Left colon (tissue), 2 donors: ENCODE measurements at regions not wholly inside any gene's neighbourhood (a gene's known extent, or its start where the extent isn't known, plus 50 kb on each side); places are given as distances from the start of the nearest gene placed in this dataset.
A peak's percentile ranks its signal among the peaks of the same experiment; 100 is the strongest.

Experiments
- ATAC-seq: fragments of 200-7000 bp; cut with Tn5 transposase; one replicate; pipeline ENCODE4 v1.9.1; 2020; ENCODE audit warnings: mild to moderate bottlenecking, moderate library complexity
- DNase-seq, 2 donors: peaks; one replicate each; pipeline ENCODE4 v3.0.0-alpha.2; 2020
- intact Hi-C, 2 donors: fragments of 100-400 bp; cut with DNase I in 1 of 2; cut with micrococcal nuclease in 1 of 2; formaldehyde crosslinking; loops; one replicate each; pipeline versions ENCODE4 v1.11.2 to v1.14.0; 2022; cut with DNase I, micrococcal nuclease
- donor health status: DM: no; HTN: no; CAD: no.
- donor health status: DM: yes; HTN: yes; CAD: no.

DNA sequence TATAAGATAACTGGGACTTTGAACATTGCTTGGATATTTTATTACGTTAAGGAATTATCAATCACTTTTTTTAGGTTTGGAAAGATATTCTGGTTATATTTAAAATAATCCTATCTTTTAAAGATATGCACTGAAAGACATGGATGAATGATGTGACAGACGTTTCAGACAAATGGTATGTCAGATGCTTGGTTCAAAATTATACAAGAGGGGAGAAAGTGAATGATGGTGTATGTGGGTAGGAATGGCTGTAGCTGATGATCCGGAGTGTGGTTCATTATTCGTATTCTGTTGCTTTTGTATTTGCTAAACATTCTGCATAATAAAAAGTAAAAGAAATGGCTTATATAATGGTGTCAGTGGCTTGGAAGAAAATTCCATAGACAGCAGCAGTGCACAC, 51.0 kb upstream of the SNRPB2 start:
- no peak for ATAC-seq
- DNase-seq: no peak
- intact Hi-C loops: no loop called here

DNA sequence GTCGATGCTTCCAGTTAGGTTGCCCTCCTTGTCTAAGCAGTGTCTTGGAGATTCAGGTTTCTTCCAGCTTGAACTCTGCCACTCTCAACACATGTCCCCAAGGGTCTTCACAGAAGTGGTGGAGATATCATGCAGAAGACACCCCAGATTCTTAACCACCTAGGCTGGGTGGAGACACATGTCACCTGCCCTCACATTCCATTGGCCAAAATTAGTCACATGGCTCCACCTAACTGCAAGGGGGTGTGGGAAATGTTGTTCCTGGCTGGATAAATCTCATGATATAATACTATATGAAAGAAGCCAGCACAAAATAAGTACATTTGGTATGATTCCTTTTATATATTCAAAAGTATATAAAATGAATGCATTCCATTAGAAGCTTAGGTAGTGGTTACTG, 52.9 kb upstream of the SNRPB2 start:
- no peak for ATAC-seq
- intact Hi-C loops: no loop called here
- no peak for DNase-seq

DNA sequence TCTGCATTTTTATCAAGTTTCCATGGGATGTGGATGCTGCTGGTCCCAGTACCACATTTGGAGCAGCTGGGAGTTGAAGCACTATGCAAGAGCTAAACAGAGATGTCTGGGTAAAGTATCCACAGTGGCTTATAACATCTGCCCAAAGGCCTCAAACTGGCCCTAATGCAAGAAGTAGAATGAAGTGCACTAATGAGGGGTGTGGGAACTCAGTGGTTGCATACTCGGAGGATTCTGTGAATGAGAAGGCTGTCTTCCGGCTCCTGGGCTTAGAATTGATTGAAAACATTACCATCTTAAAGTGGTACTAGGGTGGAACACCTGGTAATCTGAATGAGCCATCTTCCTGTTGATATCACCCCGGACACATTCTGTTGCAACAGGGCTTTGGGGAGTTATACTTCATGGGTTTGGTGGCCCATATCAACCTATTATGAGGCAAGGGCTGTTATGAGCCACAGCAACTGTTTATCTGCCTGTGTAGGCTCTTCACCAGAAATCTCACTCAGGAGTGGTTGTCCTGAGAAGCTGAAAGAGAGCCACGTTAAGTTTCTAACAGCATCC, 54.7 kb upstream of the SNRPB2 start:
- no peak for ATAC-seq
- intact Hi-C loops: no loop called here
- DNase-seq: no peak

DNA sequence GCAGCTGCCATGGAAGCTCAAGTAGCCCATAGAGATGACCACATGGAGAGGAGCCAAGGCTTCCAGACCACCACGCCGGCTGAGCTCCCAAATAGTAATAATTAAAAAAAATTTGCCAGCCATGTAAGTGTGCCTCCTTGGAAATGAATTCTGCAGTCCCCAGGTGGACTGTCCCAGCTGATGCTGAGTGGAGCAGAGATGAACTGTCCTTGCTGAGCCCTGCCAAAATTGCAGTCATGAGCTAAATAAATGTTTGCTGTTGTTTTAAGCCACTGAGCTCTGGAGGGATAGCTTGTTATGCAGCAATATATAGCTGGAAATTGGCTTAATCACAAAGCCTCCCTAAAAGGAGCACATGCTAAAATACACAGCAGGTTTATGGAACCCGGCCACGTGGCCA, 55.6 kb upstream of the SNRPB2 start:
- ATAC-seq: no peak
- DNase-seq: no peak
- intact Hi-C loops: no loop called here

DNA sequence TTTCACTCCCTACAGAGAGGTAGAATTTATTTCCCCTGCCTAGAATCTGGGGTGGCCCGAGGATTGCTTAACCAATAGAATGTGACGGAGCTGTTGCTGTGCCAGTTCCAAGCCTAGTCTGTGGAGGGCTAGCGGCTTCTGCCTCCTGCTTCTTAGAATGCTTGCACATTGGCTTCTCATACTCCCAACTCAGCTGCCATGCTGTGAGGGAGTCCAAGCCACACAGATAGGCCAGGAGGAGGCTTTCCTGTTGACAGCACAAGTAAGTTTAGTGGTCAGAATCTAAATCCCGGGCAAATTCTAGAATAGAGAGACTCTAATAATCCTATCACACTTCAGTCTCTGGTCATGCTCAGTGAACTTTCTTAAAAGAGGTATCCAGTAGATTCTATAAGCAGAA, 57.5 kb upstream of the SNRPB2 start:
- DNase-seq (no peak), ATAC-seq (no peak)
- intact Hi-C loops: no loop called here

DNA sequence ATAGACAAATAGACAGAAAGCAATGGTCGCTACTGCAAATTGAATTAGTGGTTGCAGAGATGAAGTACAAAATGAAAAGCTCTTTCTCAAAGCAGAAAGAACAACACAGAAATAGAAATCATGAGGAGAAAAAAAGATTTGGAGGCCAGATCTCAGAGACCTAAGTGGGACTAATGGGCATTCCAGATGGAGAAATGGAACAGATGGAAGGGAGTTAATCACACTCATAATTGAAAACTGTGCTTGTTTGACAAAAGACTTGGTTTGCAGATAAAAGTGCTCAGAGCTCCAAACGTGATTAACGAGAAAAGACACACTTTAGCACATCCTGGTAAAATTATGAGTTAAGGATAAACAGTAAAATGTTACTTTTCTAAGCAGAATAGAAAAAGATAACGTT, 58.1 kb upstream of the SNRPB2 start:
- DNase-seq: no peak
- intact Hi-C loops: no loop called here
- ATAC-seq: no peak

DNA sequence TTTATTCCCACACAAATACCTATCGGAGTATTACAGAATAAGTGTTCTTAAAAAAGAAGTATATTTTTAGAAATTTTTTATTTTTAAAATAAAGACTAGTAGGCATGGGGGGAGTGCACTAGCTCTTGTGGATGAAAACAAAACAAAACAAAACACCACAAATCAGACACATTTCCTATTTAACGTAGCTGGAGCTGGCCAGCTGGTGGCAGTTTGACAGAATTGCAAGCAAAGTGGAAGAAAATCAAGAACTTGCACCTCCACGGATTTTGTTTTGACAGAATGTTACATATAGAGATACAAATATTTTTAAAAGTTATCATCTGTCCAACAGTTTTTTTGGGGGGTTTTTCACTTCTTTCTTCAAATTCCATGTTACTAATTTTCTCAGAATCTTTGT, 63.6 kb upstream of the SNRPB2 start:
- intact Hi-C loops: no loop called here
- DNase-seq (no peak), ATAC-seq (no peak)

DNA sequence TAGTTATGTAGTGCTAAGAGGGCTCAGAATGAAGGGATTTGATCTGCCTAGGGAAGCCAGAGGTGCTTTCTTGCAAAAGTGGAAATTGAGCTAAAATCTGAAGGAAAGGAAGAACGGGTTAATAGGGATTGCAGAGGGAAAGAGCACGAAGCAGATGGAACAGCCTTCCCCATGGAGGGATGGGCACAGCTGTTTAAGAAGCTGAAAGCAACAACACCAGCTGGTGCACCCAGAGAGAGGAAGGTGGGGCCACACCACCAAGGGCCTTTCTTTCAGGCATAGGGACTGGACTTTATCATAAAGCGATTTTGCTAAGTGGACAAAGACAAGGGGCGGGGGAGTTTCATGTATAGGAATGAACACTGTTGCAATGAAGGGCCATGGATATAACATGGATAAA, 65.8 kb upstream of the SNRPB2 start:
- ATAC-seq: no peak

DNA sequence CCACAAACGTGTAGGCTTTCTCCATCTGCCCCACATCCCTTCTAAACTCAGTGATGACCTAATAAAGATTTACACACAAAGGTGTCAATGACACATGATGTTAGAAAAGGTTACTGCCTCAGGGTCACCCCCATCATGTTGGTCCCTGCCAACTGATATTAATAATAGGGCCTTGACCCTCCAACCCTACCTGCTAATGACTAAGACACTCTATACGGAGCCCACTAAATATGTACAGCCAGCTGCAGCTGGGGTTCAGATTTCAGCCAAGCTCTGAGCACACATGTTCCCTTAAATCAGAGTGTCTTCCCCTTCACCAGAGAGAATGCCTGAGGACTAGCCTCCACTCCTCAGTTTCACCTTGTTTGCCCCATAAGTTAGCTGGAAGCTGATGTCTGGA, 67.4 kb upstream of the SNRPB2 start:
- ATAC-seq (no peak), DNase-seq (no peak)
- intact Hi-C loops: no loop called here

More for the DNA sequence above, 65.8 kb upstream of the SNRPB2 start:
- intact Hi-C loops: no loop called here
- DNase-seq: no peak

DNA sequence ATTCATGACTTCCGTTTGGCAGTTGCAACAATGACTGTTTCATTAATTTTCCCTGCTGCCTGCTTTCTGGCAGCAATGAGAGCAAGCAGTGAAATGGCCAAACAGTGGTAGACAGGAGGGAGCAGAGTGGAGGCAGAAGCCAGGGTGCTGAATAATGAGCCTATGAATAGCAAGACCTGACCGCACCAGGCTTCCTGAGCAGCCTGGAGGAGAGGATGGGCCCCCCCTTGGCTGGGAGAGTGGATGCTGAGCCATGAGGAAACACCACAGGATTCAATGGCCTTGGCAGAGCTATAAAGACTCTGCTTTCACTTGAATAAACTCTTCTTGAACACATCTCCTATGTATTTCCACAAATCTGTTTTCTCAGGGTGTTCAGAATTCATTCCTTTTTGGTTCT, 68.1 kb upstream of the SNRPB2 start:
- no peak for ATAC-seq
- DNase-seq: no peak
- intact Hi-C loops: no loop called here

DNA sequence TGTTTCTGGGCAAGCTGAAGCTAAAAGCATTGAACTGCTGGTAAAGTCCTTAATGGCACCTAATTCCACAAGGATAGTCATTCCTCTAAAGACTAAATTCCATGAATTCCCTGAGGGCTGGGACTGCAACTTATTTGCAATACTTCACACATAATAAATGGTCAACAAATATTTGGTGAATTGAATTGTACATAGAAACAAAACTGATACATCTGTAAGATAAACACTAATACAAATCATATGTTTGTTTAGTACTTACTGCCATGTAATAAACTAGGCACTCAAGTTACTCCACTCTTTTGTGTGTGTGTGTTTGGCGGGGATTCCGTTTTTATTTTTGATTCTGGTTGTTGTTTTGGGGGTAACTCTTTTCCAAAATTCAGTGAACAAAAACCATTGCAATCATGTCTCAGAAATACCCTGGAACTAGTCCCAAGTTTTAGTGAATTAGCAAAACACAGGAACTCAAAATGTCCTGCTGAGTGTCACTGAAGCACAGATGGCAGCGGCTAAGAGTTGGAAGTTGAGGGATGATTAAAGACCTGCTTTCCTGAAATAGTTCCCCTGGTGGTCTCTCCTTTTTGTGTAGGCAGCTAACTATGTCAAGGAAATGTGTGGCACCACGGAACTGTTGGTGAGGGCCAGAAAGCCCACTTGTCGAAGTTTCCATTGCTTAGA, 74.8 kb upstream of the SNRPB2 start:
- intact Hi-C loops: no loop called here
- no peak for DNase-seq
- peak; percentile 27 for ATAC-seq

DNA sequence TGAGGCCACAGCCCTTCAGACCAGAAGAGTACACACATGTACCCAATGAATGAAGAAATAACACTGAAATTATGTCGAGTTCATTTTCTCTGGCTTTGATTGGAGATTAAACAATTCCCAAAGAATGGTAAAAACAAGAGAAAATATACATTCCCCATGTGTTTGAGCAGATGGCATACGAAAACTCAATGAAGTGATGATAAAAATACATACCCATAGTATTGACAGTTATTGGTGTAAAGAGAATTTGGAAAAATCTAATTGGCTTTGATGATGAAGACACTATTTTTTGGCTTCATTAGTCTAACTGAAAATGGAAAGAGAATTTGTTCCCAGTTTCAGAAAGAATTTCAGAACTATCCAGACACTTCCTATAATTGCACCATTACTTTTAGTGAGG, 76.6 kb upstream of the SNRPB2 start:
- intact Hi-C loops: no loop called here
- ATAC-seq: no peak
- DNase-seq: no peak

DNA sequence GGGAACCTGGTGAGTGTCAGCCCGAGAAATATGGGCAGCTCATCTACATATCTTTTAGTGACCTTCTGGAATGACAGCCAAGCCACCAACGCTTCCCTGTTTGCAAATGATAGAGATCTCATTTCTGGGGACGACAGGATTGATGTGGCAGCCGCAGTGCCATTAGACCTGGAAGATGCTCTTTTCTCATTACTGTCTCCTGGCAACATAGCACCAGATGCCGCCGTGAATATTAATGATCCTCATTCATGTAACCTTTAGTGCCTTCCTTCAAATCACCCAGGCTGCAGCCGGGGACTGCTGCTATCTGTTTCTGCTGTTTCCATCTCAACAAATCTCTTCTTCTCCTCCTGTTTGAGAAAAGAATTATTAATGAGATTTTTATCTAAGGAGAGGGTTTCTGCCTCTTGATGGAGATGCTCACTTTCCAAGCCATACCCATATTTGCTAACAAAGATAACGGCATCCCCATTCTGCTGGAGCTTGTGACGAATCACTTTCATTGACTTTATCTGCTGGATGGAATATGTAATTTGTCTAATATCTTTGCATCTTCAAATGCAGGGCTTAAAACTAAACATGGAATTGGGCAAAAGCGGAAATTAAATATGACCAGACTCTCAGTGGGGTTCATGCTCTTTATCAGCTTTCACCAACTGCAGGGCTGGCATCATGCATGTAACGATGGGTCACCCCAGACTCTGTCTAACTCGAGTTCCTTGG, 74.8 kb upstream of the KIF16B start:
- ATAC-seq (no peak), DNase-seq (no peak)
- intact Hi-C loops: no loop called here

DNA sequence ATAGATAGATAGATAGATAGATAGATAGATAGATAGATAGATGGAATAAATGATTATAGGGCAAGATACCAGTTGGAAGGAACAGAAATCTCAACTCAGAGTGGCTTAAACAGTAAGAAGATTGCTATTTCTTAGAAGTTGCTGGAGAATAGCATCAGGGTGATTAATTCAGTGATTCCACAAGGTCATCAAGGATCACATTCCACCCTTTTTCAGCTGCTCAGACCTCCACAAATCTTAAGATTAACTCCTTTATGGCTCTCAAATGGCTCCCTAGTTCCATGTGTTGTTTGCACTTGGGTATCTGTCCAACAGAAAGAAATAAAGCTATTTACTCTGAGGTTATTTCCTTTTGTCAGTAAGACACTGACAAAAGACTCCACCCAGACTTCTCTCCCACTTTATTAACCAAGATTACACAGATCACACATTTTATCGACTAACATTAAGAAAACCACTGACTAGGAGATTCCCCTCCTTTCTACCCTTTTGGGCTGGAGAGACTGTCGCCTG, 68.3 kb upstream of the KIF16B start:
- DNase-seq: no peak
- intact Hi-C loops: no loop called here
- ATAC-seq: peak; percentile 58

DNA sequence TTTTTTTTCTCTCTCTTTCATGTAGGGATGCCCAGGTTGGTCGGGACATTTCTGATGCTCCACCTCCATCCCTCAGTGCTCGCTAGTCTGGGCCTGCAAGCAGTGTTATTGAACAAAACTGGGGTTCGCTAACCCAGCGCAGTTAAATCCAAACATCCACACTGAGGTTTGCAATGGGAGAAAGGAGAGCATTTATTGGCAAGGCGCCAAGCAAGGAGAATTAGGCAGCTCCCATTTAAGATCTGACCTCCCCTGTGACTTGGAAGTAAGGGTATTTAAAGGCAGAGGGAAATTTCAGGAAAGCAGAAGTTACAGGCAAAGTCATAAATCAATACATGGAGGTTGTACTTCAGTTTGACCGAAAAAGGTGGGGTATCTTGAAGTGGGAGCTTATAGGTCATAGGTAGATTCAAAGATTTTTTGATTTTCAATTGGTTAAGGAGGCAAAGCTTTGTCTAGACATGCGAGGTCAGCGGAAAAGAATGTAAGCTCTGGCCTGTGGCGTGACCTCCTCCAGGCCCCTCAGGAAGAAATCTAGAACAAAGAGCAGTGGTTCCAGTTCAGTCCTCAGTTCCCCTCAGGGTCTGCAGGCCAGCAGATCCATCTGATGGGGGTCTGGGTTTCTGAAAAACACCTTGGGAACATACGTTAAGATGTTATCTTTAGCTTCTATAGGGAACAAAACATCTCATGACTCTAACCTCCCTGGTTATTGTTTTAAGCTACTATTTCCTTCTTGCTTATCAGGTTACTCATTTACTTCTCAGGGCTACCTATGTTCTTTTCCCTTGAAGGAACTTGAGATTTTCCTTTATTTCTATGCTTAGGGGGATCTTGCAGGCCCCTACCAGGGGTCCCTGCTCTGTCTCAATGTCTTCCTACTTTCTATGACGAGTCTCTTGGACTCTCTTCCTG, 66.0 kb upstream of the KIF16B start:
- intact Hi-C loops: loop anchor here in 1 of 2 donors (5.0 kb wide), 1 partner anchor 122 kb away; no protein-coding TSS in a partner anchor
- DNase-seq: no peak
- peak; percentile 74 for ATAC-seq

DNA sequence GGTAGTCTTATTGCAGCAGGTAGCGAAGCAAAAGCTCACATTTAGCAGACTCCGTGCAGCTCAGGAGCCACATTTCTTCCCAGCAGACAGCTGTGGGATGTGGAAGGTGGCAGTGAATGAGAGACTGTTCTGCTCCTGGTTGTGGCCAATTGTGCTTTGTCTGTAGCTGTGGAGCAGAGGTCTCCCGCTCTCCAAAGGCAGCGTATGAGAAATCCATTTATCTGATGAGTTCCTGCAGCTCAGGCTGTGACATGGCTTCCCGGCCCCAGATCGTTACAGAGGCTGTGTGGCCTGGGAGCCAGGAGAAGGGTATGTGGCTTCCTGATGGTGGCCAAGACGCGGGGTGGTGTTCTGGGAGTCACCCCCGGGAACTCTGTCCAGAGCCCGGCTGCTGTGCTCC, 64.5 kb upstream of the KIF16B start:
- DNase-seq (no peak), ATAC-seq (no peak)
- intact Hi-C loops: loop anchor here in 1 of 2 donors (5.0 kb wide), 1 partner anchor 120 kb away; no protein-coding TSS in a partner anchor

DNA sequence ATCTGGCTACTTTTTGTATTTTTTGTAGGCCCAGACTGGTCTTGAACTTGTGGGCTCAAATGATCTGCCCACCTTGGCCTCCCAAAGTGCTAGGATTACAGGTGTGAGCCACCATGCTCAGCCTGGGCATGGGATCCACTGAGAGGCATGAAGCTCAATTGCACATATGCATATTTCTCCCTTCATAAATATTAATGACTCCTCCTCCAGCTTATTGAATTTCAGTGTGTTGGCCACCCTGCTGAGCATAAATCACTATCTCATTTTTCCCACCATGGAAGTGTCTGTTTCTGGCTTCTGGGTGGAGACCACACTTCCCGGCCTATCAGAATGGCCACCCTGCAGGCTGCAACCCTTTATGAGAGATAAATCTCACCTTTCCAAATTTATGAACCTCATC, 53.6 kb upstream of the KIF16B start:
- intact Hi-C loops: no loop called here
- no peak for ATAC-seq
- DNase-seq: no peak

DNA sequence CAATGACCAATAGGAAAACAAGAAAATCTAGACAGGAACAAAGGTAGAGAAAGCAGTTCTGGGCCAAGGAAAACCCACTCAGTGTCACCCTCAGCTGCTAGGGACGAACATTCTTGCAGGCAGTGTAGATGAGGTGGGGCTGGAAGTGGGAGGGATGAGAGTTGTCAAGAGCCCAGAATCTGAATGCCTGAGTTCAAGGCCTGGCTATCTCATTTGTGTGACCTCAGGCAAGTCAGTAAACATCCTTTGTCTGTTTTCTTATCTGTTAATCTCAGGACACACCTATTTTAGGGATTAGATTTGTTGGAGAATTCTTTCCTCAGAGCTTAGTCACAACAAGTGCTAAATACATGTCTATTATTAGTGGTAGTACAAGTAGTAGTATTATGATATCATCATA, 50.9 kb upstream of the KIF16B start:
- ATAC-seq (peak; percentile 48), DNase-seq (no peak)
- intact Hi-C loops: no loop called here
